Stimulated activated CD4-positive, alpha-beta T cell treated with anti-CD3 and anti-CD28 coated beads, Interleukin-1b, Interleukin-23, amount 100 ng/mL, for 48 hours (primary cell): ENCODE measurements at regions not wholly inside any gene's neighbourhood (a gene's known extent, or its start where the extent isn't known, plus 50 kb on each side); places are given as distances from the start of the nearest gene placed in this dataset.
"Not testable (repeated sequence)": the region's sequence is repeated elsewhere in the genome, so short reads cannot be mapped to it uniquely, and the experiment has no call there.

Experiments used
- DNase-seq: peaks from one replicate; pipeline ENCODE4 v3.0.0-alpha.2; 2020

- DNase-seq = no peak
Observed at GRCh38 chr7:116342125-116342524, 131.8 kb downstream of the TES start.

- DNase-seq = no peak
Observed at GRCh38 chr7:116347151-116347832, 137.0 kb downstream of the TES start.

GRCh38 chr7:116348346-116348745 is 138.0 kb downstream of the TES start:
- no peak for DNase-seq

- no peak for DNase-seq
Observed at GRCh38 chr7:116351966-116352365, 141.6 kb downstream of the TES start.

- DNase-seq = no peak
Observed at GRCh38 chr7:116353647-116354046, 143.3 kb downstream of the TES start.

- DNase-seq = no peak
Observed at GRCh38 chr7:116354171-116354545, 143.8 kb downstream of the TES start.

GRCh38 chr7:116354546-116355423 is 144.4 kb downstream of the TES start:
- no peak for DNase-seq

- no peak for DNase-seq
Observed at GRCh38 chr7:116355424-116355765, 144.1 kb upstream of the CAV2 start.

- DNase-seq = no peak
Observed at GRCh38 chr7:116356333-116356965, 143.1 kb upstream of the CAV2 start.

- DNase-seq = no peak
Observed at GRCh38 chr7:116356979-116357378, 142.6 kb upstream of the CAV2 start.

- no peak for DNase-seq
Observed at GRCh38 chr7:116357781-116358670, 141.5 kb upstream of the CAV2 start.

GRCh38 chr7:116361767-116362166 is 137.8 kb upstream of the CAV2 start:
- DNase-seq = no peak

GRCh38 chr7:116363637-116364432 is 135.7 kb upstream of the CAV2 start:
- no peak for DNase-seq

GRCh38 chr7:116364469-116364868 is 135.1 kb upstream of the CAV2 start:
- no peak for DNase-seq

- DNase-seq = no peak
Observed at GRCh38 chr7:116365797-116366196, 133.7 kb upstream of the CAV2 start.

GRCh38 chr7:116367171-116367813 is 132.2 kb upstream of the CAV2 start:
- DNase-seq = no peak

- no peak for DNase-seq
Observed at GRCh38 chr7:116368965-116369364, 130.6 kb upstream of the CAV2 start.

GRCh38 chr7:116371536-116371935 is 128.0 kb upstream of the CAV2 start:
- DNase-seq = not testable (repeated sequence)

GRCh38 chr7:116373229-116373628 is 126.3 kb upstream of the CAV2 start:
- not testable (repeated sequence) for DNase-seq

- DNase-seq = no peak
Observed at GRCh38 chr7:116377721-116378120, 121.8 kb upstream of the CAV2 start.

- DNase-seq = no peak
Observed at GRCh38 chr7:116380025-116380424, 119.5 kb upstream of the CAV2 start.

- no peak for DNase-seq
Observed at GRCh38 chr7:116382375-116382774, 117.2 kb upstream of the CAV2 start.
